GM21367 (cell line): ENCODE measurements at regions not wholly inside any gene's neighbourhood (a gene's known extent, or its start where the extent isn't known, plus 50 kb on each side); places are given as distances from the start of the nearest gene placed in this dataset.
"Not testable (repeated sequence)": the region's sequence is repeated elsewhere in the genome, so short reads cannot be mapped to it uniquely, and the experiment has no call there.

ENCODE experiments used
- ATAC-seq: cut with Tn5 transposase; IDR thresholded peaks from one replicate; pipeline ENCODE4 v1.9.1; 2021; ENCODE audit not compliant: unreplicated experiment

DNA sequence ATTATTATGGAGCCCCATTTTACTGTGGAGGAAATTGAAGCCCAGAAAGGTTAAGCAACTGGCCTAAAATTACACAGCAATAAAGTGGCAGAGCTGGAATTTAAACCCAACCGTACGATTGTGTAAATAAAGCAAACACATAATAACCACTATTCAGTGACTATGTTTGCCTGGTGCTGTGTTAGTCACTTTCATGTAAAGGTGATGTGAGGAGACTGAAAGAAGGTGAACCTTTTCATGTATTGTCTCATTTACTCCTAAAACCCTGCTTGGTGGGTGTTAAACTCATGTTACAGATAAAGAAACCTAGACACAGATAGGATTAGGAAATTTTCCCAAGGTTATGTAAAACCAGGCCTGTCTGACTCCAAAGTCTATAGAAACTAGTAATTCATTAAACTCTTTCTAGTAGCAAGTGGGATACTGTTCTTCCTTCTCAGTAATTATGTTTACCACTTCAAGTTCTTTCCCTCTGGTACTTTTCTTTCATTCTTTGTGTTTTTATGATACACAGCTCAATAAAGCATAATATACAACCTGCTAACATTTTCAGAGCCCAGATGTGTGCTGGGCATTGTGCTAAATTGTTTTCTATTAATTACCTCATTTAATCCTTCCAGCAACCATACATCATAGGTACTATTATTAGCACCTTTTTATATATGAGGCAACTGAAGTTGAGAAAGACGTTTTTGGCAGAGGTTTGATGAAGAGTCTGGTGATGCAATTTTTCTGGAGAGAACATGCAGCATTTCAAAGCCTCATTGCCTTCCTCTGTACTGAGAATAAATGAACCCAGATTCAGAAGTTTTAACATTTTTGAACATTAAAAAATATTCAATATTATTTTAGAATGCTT is 202.7 kb downstream of the SPRY1 start:
- ATAC-seq = peak; percentile 9

DNA sequence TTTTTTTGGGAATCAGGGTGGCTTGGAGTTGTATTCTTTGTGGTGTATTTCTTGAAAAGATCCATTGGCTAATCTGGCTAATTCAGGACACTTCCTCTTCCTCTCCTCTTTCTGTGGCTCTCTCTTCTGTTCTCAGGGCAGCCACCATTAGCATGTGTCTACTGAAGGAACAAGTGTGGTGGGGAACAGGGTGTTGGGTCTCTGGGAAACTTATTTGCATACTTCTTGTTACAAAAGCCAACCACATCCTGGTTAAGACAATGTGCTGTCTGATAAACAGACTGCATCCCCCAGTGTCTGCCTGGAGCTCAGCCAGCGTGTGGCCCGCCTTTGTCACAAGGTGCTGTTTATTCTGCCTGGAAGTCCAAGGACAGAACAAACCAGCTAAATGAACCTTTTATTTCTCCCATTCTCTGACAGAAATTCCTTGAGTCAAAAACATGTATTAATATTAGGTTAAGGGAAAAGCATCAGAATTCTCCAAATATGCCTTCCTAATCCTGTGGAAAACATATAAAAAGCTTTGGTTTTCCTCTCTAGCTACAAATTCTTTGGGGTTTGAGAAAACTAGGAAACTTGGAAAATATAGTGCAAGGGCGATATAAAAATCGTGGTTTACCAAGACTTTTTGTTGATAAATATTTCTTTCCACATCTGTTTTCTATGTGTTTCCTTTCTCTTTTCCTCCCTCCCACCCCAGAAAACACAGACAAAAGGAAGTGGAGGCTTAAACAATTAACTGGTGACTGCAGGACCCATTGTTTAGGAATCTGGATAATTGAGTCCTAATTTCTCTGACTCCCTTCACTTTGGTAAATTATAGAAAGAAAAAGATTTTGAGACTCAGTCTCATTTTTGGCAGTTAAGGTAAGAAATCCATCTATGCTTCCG is 203.6 kb downstream of the SPRY1 start:
- ATAC-seq = peak; percentile 100

DNA sequence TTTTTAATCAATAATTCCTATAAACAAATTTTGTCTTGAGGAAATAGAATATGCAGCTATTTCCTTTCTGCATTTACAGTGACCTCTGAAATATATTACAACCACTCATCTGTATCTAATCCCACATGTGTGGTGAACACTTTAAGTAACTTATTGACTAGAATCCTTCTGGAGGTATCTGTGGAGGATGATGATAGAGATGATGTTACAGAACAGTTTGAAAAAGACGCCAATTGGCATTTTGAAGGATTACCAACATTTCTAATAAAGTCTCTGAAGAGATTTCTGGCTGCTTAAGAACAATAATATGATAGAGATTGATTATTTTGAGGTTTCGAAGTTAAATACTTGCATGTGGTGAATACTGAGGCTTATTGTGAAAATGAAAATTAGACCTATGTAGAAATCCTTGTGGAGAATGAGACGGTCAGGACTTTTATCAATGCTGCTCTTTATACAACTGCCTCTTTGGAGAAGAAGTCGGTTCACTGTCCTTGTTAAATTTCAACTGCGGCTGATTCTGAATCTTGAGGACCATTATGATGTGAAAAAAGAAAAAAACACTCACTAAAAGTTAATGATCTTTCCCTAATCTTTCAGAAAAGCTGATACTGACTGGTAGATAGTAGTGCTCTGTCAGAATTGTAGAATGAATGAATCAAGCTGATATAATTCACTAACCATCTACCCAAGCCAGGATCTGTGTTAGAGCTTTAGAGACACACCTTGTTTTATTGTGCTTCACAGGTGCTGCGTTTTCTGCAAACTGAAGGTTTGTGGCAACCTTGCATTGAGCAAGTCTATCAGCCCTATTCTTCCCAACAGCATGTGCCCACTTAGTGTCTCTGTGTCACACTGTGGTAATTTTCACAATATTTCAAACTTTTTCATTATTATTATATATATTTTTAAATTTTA is 204.7 kb downstream of the SPRY1 start:
- no peak for ATAC-seq

DNA sequence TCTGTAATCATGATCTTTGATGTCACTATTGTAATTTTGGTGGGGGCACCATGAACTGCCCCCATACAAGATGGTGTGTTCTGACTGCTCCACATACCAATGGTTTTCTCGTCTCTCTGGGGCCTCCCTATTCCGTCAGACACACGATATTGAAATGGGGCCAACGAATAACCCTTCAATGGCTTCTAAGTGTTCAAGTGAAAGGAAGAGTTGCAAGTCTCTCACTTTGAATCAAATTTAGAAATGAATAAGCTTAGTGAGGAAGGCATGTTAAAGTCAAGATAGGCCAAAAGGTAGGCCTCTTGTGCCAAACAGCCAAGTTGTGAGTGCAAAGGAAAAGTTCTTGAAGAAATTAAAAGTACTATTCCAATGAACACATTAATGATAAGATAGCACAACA is 205.4 kb downstream of the SPRY1 start:
- ATAC-seq = no peak

DNA sequence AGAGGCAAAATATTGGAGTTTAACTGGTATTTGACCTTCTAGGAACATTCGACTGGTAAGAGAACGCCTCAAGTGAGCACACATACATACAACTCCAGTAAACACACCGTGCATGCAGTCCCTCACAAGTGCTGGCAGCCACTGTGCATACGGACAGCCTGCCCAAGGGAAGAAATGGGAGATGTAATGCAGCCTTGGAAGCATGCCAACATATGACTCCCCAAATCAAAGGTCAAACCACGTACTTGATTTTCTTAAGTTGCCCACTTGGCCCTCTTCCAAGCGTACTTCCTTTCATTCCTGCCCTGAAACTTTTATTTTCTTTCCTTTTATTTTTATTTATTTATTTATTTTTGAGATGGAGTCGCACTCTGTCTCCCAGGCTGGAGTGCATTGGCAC is 206.6 kb downstream of the SPRY1 start:
- ATAC-seq = no peak

DNA sequence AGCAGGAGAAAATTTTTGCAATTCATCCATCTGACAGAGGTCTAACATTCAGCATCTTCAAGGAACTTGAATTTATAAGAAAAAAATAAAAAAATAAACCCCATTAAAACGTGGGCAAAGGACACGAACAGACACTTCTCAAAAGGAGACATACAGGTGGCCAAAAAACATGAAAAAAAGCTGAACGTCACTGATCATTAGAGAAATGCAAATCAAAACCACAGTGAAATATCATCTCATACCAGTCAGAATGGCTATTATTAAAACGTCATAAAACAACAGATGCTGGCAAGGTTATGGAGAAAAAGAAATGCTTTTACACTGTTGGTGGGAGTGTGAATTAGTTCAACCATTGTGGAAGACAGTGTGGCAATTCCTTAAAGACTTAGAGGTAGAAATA is 209.2 kb downstream of the SPRY1 start:
- ATAC-seq = not testable (repeated sequence)

DNA sequence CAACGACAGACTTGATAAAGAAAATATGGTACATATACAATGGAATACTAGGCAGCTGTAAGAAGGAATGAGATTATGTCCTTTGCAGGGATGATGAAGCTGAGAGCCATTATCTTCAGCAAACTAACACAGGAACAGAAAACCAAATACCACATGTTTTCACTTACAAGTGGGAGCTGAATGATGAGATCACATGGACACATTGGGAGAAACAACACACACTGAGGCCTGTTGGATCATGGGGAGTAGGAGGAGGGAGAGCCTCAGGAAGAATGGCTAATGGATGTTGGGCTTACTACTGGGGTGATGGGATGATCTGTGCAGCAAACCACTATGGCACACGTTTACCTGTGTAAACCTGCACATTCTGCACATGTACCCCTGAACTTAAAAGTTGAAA is 209.7 kb downstream of the SPRY1 start:
- ATAC-seq = no peak

DNA sequence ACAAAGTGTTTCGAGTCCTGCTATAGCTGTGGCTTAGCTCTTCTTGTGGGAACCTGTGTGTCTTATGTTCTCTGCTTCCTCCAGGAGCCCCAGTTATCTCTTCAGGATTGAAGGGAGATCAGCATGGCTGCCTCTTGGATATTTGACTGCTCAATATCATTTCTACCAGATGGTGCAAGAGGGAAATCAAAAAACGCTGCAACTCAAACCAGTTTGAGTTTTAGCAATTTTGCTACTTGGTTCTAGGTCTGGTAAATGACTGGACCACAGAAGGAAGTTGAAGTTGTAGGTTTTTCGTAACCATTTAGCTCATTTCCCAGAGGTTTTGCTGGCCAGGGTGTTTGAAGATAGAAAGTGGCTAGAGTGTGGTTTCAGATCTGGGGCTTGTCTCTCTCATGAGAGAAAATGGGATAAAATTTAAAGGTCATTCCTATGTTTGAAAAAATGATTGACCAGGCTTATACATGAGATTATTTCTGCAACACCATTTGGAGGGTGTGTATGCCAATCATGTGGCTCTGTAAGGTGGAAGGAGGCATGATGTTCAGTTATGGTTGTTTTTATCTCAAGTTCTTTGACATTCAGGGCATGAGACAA is 210.4 kb downstream of the SPRY1 start:
- ATAC-seq = peak; percentile 70

DNA sequence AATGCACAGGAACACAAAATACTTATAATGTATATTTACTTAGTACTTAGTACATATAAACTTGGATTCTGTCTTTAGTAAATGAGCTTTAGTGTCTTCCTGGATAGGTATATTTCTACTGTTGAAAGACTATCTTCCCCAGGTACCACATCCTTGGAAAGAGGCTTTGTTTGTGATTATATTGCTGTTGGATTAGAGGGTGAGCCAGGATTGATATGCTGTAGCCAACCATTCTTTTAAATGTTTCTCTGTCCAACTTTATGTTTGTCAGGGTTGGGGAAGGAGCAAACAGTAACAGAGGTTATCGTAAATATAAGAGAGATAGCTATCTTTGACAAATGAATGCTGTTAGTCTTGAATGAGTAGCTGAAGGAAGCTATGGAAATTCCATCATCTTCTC is 213.2 kb downstream of the SPRY1 start:
- no peak for ATAC-seq

DNA sequence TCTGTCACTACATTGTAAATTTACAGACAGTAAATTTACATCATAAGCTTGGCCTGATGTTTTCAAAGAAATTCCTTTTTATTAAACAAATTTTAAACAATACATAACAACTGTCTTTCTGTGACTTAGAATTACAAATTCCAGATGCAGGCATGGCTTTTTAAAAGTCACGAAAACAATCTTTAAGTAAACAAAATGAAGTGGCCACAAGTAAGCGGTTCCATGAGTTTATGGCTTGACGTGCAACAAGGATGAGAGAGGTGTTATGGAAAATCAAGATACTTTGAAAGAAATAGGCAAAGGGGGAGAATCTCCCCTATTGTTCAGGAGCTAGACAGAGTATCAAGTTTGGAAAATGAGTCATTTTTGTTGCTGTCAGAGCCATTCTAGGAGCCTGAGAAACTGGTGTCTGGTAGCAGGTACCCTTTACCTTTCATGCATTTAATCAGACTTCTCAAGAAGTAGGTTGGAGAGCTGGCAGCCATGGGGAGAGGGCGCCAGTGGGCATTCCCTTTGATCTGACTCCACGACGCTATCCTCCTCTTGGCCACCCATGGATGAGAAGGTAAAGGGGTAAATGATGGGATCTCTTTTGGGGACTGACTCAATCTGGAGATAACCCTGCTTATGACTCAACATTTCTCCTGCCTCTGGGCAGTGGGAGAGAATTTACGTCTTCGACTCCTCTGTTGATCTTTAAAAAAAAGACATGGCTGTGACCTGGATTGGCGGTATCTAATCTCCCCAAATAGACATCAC is 217.2 kb downstream of the SPRY1 start:
- ATAC-seq = no peak

DNA sequence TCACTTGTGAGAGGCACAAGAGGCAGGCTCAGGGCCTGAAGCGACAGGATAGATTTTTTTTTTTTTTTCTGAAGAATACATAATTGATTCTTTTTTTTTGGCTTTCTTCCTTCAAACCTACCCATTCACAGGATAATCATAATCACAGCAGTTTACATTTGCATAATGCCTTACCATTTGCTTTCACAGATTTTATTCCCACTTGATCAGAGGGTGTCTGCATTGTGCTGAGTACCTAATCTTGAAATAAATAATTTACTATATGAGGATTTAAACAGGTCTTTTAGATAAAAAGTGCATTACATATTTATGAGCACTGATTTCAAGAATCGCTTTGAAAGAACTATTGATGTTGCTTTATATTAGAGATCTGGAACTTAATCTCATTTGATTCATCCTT is 219.3 kb downstream of the SPRY1 start:
- ATAC-seq = no peak

DNA sequence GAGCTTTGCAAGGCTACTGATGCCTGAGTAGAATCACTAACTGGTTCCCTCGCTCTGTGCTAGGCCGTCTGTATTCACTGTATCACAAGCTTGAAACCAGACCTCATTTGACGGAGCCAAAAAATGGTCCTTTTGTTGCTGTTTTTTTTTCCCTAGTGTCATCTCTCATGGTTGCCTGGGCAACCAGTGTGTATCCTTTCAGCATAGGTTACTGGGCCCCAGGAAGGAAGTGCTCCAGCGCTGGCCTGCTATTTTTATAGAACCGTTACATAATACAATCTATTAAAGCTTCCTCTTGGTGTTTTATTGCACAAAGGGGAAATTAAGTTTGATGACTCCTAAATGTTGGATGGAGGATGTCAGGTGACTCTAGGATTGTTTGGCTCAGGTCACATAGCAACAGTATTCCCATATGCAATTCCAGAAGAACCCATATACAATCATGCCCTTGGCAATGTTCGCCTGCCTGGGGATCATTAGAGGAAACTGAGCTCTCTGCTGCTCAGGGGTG is 220.4 kb downstream of the SPRY1 start:
- peak; percentile 77 for ATAC-seq

DNA sequence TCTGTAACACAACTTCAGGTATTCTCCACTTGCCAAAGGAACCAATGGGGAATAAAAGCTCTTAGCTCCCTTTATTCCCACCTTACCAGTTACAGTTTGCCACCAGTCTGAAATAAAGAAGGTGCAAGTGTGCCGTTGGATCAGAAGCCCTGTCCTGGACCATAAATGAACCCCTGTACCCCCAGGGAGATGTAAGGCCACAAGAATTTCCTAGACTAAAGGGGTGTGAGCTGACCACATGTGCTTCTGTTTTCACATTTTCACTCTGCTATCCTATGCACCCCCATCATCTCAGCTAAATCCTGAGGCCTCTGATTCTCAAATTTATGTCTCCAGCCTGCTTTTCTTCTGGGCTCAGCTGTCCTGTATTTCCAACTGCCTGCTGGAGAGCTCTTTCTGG is 221.2 kb downstream of the SPRY1 start:
- ATAC-seq = no peak

DNA sequence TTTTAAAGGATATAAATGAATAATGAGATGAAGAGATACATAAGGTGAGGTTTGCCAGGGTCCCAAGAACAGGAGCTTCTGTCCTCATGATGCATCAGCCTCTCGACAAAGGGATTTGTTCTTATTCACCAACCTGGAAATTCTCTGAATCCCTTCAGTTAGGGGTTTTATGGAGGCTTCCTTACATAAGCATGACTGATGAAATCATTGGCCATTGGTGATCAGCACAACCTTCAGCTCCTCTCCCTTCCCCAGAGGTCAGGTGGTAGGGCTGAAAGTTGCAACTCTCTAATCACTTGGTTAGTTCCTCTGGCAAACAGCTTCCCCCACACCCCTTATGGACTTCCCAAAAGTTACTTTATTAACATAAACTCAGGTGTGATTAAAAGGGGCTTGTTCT is 222.0 kb downstream of the SPRY1 start:
- ATAC-seq = no peak

DNA sequence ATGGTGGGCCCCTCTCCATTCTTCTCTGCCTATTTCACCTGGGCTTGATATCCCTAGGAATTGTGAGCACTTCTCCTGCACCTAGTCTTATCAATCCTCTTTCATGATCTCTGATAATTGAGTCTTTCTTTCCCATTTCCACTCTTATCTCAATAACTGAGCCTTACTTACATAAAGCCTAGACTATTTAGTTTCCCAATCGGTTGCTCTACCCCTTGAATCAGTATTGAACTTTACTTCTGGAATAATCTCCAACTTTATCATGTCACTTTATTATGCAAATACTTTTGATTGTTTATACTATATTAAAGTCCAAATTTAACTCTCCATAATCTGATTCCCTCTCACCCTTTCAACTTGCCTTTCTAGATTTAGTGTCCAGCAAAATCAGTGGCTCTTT is 222.7 kb downstream of the SPRY1 start:
- no peak for ATAC-seq

DNA sequence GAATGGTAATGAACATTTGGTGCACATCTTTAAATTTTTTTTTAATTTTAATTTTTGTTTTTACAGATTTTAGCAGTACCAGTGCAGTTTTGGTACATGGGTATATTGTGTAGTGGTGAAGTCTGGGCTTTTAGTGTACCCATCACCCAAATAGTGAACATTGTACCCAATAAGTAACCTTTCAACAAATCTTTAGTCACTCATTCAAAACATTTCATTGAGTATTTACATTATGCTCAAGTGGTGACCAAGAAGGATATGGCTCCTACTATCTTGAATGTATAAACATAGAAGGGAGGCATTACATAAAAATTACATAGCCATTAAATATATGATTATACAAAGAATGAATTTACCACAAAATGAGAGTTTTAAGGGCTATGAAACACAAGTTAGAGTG is 223.3 kb downstream of the SPRY1 start:
- ATAC-seq = no peak

DNA sequence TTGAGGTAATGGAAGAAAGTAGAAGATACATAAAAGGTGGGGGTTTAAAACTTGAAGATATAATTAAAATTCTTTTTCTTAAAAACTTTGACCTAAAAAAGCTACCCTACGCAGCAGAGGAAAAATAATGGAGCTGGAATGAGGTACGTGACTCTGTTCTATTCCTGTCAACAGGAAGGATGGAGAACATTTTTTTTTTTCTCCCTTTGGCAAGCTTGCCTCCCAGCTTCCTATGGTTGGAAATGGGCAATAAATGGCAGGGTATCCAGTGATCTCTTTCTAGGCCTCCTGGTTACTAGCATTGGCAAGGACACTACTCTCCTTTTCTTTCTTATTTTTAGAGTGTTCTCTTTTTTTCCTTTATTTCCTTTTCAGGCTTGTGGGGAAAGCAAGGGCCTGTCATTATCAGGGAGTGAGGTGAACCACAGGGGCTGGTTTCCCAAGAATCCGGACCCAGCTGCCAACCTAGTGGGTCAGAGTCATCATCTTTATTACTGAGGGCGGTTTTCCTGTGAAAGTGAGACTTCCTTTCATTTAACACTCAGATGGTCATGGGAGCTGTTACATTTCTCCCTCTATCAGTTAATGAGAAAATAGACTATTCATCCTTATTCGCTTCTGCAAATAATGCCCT is 224.6 kb downstream of the SPRY1 start:
- ATAC-seq = no peak

DNA sequence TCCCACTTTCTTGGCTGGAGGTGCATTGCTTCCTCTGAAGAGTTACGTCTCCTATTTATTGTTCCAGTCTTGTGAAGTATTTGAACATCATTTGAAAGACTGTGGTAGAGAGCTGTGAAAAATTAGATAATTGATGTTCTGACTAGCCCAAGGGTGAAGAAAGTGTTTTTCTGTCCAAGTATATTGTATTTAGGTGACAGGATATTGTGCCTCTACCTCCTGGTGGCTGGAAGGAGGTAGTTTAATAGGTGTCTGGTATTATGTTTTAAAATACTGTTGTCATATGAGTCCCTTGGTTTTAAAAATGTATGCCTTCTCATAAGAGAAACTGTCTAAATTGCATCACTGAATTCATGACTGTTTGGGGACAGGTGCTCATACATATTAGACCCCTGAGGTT is 226.0 kb downstream of the SPRY1 start:
- ATAC-seq = no peak

DNA sequence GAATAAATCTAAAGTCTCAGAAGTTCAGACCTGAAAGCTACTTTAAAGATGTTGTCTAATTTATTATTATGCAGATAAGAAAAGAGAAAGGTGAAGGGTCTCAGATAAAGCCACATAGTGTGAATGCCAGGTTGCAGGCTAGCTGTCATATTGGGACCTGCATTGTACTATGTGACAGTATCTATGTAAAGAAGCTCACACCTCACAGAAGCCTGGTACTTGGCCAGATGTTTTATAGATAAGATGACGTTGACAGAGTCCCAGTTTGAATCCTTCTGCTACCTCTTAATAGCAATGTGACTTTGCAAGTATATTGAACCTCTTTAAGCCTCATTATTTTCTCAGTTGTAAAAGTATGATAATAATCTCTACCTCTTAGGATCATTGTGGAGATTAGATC is 227.0 kb downstream of the SPRY1 start:
- ATAC-seq = no peak
